ENCODE measurements at regions not wholly inside any gene's neighbourhood (a gene's known extent, or its start where the extent isn't known, plus 50 kb on each side); places are given as distances from the start of the nearest gene placed in this dataset.

GRCh38 chr13:72652681-72653080 is 74.7 kb downstream of the MZT1 start:
- TF ChIP-seq POLR2A (IDR thresholded peaks at IDR 0.05; ENCODE audit: low read length), result no peak
- TF ChIP-seq GATA1 (IDR thresholded peaks at IDR 0.05; ENCODE audit: low read depth, low read length), result no peak

All from erythroblast (primary cell).